GM12891 (cell line): ENCODE measurements at regions not wholly inside any gene's neighbourhood (a gene's known extent, or its start where the extent isn't known, plus 50 kb on each side); places are given as distances from the start of the nearest gene placed in this dataset.

Experiments
- POLR2A ChIP-seq: IDR thresholded peaks from 2 replicates; pipeline ENCODE4 v1.6.1; 2011; ENCODE audit warnings: low read depth, low read length, control low read depth
- POLR2AphosphoS5 ChIP-seq: IDR thresholded peaks from 2 replicates; pipeline ENCODE4 v1.6.1; 2011; ENCODE audit warnings: low read depth, low read length, control low read depth
- SPI1 ChIP-seq: IDR thresholded peaks from 2 replicates; pipeline ENCODE4 v1.6.1; 2011; ENCODE audit warnings: low read depth, low read length, control low read depth

GRCh38 chr9:108117795-108118194, 628.2 kb upstream of the KLF4 start:
- no peak for TF ChIP-seq POLR2AphosphoS5
- no peak for TF ChIP-seq POLR2A
- TF ChIP-seq SPI1, result no peak
